Activated T-helper 2 cell treated with anti-CD3 and anti-CD28 coated beads, Interferon-gamma antibody, Interleukin-2, Interleukin-4, amounts not matched to agents 10 μg/mL and 5 μg/mL and 100 μg/mL, durations not matched to agents 14 hours and 24 hours and 36 hours (primary cell): ENCODE measurements at regions not wholly inside any gene's neighbourhood (a gene's known extent, or its start where the extent isn't known, plus 50 kb on each side); places are given as distances from the start of the nearest gene placed in this dataset.

ENCODE experiments used
- DNase-seq: peaks from one replicate; pipeline ENCODE4 v3.0.0; 2021; ENCODE audit warnings: low spot score
- H3K27ac Mint-ChIP-seq: one replicate; pipeline ENCODE4 v1.8.0; 2021; ENCODE audit warnings: mixed read lengths
- H3K27me3 Mint-ChIP-seq: one replicate; pipeline ENCODE4 v1.8.0; 2021; ENCODE audit warnings: low read depth, mixed read lengths
- H3K36me3 Mint-ChIP-seq: one replicate; pipeline ENCODE4 v1.8.0; 2021; ENCODE audit warnings: low read depth, mixed read lengths
- H3K4me1 Mint-ChIP-seq: one replicate; pipeline ENCODE4 v1.8.0; 2021; ENCODE audit warnings: low read depth, mixed read lengths
- H3K4me3 Mint-ChIP-seq: one replicate; pipeline ENCODE4 v1.8.0; 2021; ENCODE audit warnings: low read depth, mild to moderate bottlenecking, moderate library complexity, mixed read lengths
- H3K9me3 Mint-ChIP-seq: one replicate; pipeline ENCODE4 v1.8.0; 2021; ENCODE audit warnings: mixed read lengths
- intact Hi-C: fragments of 100-400 bp; cut with micrococcal nuclease; formaldehyde crosslinking; loops from one replicate; pipeline ENCODE4 v1.15.1; 2023

DNA sequence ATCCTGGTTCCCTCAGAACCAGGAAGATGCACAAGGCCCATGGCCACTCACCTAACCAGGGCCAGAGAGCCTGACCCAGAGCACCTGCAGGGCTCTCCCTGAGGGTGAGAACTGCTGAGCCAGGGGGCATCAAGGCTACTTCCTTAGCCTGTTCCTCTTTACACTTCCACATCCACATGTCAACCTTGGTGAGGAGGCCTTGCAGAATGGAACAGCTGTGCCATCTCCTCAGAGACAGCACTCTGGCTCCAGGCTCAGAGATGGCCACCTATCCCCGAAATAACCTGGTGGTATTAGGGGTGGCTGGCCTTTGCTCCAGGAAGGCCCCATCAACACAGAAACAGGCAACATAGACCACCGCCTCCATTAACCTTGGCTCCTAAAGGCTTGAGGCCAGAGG is 473.0 kb downstream of the RPS24 start:
- intact Hi-C loops = no loop called here
- no peak overlapping the region for H3K4me3 Mint-ChIP-seq
- no peak for DNase-seq

DNA sequence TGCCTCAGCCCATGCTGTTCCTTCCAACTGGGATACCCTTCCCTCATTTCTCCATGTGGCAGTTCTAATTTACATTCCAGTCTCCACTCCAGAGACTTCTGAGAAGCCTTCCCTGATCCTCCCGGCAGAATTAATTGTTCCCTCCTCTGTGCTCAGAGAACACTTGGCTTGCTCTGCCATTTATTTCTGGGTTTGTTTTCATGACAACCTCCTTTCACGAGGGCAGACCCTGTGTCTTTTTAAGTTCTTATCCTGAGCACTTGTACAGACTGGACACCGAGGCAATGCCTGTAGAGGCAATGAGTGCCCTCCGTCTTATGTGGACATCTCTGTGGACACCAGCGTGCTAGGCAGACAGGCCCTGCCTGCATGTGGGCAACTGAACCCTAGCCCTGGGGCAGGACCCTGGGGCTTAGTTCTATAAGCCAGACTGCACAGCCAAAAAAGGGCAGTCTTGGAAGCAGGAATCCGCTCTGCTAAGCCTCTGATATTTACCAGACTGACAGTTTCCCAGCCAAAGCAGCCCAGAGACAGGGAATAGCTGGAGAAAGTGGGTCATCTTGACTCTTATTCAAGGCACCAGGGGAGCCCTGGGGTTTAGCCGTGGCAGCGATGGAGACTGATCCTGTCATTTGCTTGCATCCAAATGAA is 474.0 kb downstream of the RPS24 start:
- intact Hi-C loops = no loop called here
- DNase-seq = no peak
- H3K27me3 Mint-ChIP-seq = no peaks in the 10 kb centered on the region
- no peaks in the 10 kb centered on the region for H3K36me3 Mint-ChIP-seq
- H3K4me1 Mint-ChIP-seq = peaks cover 6% of the 10 kb centered on the region
- H3K4me3 Mint-ChIP-seq = no peak overlapping the region
- H3K27ac Mint-ChIP-seq = no peak overlapping the region
- H3K9me3 Mint-ChIP-seq = peaks cover 9% of the 10 kb centered on the region

More for the DNA sequence above, 473.0 kb downstream of the RPS24 start:
- Mint-ChIP-seq H3K4me1 (peaks cover 13% of the 10 kb centered on the region), H3K27ac (no peak overlapping the region), H3K9me3 (peaks cover 9% of the 10 kb centered on the region), H3K27me3 (no peaks in the 10 kb centered on the region), H3K36me3 (no peaks in the 10 kb centered on the region)

DNA sequence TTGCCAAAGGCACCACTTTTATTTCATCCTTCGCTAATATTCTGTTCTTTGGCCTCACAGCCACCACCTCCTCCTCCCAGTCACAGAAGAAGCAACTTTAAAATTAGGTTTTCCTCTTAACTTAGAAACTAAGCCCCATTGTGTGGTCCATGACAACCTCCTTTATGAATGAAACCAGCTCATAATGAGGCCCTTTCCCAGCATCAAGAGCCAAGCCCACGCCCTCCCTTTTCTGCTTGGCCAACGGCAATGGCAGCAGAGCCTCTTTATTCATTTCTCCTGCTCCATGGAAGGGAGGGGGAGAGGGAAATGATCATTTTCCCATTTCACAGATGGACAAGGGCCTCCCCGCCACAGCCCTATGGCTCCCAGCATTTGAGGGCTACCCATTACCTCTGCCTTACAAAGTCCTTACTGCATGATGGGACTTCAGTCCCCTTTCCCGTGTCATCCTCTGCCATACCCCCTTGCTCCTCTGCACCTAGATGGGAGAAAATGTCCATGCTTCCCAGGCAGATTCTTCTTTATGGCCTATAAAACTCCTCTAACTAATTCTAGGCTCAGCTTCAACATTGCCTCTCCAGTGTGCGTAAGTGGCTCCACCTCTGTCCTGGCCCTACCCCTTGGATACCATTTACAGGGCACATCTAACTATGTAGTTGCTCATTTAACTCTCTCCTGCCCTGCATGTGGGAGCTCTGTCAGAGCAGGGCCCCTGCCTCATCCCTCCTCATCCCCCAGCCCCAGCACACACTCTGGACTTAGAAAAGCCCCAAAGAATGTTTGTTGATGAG is 475.5 kb downstream of the RPS24 start:
- H3K9me3 Mint-ChIP-seq = peaks cover 9% of the 10 kb centered on the region
- no peaks in the 10 kb centered on the region for H3K27me3 Mint-ChIP-seq
- intact Hi-C loops = no loop called here
- H3K36me3 Mint-ChIP-seq = no peaks in the 10 kb centered on the region
- DNase-seq = no peak
- H3K4me3 Mint-ChIP-seq = no peak overlapping the region
- H3K27ac Mint-ChIP-seq = no peak overlapping the region
- peaks cover 6% of the 10 kb centered on the region for H3K4me1 Mint-ChIP-seq

DNA sequence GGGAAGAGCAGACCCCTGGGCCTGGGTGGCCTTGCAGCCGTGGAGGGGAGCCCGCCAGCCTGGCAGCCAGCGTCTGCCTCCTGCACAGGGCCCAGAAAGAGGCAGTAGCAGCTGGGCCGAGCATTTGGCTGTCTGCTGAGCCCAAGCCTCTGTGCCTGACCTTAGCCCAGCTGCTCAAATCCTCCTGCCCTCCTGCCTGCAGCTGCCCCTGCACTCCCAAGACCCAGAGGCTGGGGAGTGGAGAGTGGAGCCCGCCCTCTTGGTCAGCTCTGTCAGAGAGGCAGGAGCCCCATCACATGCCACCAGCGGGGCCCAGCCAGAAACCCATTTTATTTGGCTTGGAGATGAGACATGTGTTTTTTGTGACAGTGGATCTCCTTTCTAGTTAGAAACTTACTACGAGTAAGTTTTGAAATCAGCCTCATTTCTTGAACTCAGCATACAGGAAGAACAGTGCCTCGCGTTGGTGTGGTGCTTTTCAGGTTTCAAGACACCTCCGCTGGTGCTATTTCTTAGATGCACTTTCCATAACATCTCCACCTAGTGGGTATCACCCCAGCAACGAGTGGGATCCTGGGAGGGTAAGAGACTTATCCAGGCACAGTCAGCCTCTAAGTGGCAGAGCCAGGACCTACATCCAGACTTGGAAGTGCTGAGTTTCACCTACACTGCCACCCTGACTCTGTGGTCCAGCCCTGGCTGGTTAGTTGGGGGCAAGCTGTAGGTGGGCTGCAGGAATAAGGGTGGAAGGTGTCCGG is 477.1 kb downstream of the RPS24 start:
- Mint-ChIP-seq H3K27me3 (no peaks in the 10 kb centered on the region), H3K27ac (no peak overlapping the region), H3K36me3 (no peaks in the 10 kb centered on the region), H3K4me1 (no peaks in the 10 kb centered on the region), H3K4me3 (no peak overlapping the region), H3K9me3 (peaks cover 5% of the 10 kb centered on the region)
- no peak for DNase-seq
- intact Hi-C loops = no loop called here

DNA sequence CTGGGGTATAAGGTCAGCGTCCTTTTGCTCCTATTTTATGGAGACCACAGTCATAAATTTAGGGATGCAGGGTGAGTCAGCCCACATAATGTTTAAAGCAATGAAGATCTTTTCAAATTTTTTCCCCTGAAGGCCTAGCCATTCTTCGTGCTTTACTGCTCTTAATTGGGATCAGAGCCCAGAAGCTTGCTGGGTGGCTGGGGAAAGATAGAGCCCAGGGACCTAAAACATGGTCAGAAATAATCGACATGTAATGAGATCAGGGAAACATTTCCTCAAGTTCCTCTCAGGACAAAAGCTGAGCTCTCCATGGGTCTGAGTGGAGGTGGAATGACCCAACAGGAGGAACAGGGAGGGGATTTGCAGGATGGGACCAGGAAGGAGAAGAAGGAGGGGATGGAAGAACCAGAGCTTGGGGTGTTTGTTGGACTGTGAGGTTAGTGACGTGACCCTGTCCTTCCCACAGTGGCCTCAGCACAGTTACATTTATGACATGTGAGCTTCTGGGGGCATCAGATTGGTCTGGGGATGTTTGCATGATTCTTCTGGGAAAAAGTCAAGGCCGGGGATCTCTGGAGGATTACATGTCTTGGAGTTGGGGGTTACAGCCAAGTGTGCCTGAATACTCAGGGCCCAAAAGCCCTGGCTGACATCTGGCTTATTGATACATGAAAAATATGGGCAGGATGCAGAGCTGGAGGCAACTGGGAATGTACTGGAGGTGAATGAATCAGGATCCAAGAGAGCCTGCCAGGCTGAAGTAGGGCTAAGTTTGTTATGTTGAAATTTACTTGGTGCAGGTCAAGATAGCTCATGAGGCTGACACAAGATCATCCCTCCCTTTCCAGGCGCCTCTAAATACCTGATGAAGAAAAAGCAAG is 477.9 kb downstream of the RPS24 start:
- intact Hi-C loops = no loop called here
- Mint-ChIP-seq H3K9me3 (no peaks in the 10 kb centered on the region), H3K4me3 (no peak overlapping the region), H3K4me1 (no peaks in the 10 kb centered on the region), H3K27ac (no peak overlapping the region), H3K36me3 (no peaks in the 10 kb centered on the region), H3K27me3 (no peaks in the 10 kb centered on the region)
- no peak for DNase-seq

DNA sequence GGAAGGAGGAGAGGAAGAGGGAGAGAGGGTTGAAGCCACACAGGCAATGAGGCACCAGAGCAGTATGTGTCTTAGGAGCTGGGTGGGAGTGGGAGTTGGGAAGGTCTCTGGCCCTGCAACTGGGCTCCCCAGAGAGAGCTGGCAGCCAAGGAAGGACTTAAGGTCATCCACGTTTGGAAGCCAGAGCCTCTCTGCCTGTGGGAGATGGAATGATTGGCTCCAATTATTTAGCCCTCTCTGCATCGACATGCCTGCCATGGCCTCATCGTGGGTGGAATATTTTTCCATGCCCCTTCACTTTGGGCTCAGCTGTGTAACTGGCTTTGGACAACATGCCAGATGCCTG is 478.5 kb downstream of the RPS24 start:
- Mint-ChIP-seq H3K4me3 (no peak overlapping the region), H3K4me1 (no peaks in the 10 kb centered on the region), H3K9me3 (no peaks in the 10 kb centered on the region), H3K27me3 (no peaks in the 10 kb centered on the region), H3K36me3 (no peaks in the 10 kb centered on the region), H3K27ac (no peak overlapping the region)
- peak; percentile 1 for DNase-seq
- intact Hi-C loops = no loop called here

DNA sequence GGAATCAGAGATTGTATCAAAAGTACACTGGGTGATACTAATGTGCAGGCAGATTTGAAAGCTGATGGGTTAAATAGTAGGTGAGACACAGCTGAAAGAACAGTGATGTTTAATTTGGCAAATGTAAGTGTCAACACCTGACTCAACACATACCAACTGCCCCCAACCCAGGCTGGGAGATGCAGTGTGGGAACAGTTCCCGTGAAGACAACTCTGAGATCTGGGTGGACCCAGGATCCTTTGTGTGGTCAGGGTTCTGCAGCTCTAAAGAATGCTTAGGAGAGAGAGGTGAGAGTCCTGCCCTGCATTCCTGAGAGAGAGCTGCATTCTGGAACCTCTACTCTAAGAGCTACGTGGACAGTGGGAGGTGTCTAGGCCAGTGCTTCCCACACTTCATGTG is 479.7 kb downstream of the RPS24 start:
- Mint-ChIP-seq H3K36me3 (no peaks in the 10 kb centered on the region), H3K4me1 (no peaks in the 10 kb centered on the region), H3K27ac (no peak overlapping the region)

DNA sequence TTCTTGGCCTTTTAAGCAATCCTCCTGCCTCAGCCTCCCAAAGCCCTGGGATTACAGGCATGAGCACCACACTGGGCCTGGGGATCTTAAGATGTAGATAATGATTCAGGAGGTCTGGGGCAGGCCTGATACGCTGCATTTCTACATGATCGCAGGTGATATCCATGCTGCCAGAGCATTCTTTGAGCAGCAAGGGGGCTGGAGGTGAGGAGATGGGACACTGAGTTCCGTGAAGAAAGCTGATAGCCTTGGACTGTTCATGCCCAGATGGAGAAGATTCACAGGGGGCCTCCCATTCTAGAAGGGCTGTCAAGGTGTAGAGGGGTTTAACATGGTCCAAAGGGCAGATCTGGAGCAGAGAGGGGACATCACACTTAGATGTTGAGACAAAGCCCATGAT is 480.3 kb downstream of the RPS24 start:
- intact Hi-C loops = no loop called here
- H3K4me1 Mint-ChIP-seq = no peaks in the 10 kb centered on the region
- no peaks in the 10 kb centered on the region for H3K9me3 Mint-ChIP-seq

More for the DNA sequence above, 479.7 kb downstream of the RPS24 start:
- intact Hi-C loops = no loop called here
- no peak for DNase-seq
- H3K9me3 Mint-ChIP-seq = no peaks in the 10 kb centered on the region
- no peak overlapping the region for H3K4me3 Mint-ChIP-seq
- H3K27me3 Mint-ChIP-seq = no peaks in the 10 kb centered on the region

DNA sequence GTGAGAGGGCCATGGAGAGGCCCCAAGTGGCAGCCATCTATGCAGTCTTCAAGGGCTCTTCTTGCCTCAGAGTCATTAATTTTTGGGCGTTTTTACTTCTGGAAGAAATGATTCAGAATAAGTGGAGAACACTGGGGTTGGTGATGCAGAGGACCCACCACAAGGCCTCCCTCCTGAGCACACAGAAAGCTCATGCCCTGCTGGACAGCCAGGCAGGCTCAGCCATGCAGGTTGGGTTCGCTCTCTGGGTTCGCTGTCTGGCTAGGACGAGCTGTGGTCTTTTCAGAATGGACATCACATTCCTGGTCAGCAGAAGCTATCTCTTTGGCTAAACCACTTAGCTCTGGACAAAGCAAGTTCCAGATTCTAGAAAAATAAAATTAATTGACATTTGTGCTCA is 480.8 kb downstream of the RPS24 start:
- Mint-ChIP-seq H3K9me3 (no peaks in the 10 kb centered on the region), H3K27me3 (peaks cover 4% of the 10 kb centered on the region), H3K27ac (no peak overlapping the region), H3K36me3 (no peaks in the 10 kb centered on the region), H3K4me1 (no peaks in the 10 kb centered on the region), H3K4me3 (no peak overlapping the region)
- no peak for DNase-seq
- intact Hi-C loops = no loop called here

More for the DNA sequence above, 480.3 kb downstream of the RPS24 start:
- H3K36me3 Mint-ChIP-seq = no peaks in the 10 kb centered on the region
- H3K27me3 Mint-ChIP-seq = peaks cover 4% of the 10 kb centered on the region
- no peak overlapping the region for H3K27ac Mint-ChIP-seq
- no peak overlapping the region for H3K4me3 Mint-ChIP-seq
- no peak for DNase-seq

DNA sequence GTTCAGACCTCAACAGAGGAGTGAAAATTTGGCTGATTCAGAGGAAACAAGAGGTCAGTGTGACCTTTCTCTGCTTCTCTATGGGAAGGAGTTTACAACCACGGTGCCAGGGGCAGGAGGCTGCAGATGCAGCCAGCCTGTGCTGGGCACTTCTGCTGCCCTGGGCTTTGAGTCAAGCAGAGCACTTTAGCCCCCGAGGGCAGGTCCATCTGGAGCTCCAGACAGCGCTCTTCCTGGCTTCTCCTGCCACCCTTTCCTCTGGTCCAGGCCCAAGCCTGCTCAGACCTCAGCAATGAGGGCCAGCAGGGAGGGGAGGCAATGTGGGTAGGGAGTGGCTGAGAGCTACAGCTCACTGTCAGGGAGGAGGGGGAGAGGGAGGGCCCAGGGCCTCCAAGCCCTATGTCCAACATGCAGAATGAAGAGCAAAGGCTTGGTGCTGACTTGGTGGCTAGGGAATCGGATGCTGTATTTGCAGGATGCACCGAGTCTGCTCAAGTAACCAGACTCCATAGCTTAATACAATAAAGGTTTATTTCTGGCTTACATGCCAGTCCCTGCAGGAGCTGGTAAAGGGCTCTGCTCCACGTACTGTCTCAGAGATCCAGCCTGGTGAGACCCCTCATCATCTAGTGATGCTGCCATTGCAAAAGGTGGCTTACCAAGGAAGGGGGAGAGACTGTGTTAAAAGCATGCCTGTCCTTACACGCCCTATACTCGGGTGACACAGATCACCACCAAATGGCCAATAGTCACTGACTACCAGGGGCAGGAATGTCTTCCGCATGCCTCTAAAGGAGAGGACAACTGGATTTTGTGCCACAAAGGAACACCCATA is 481.6 kb downstream of the RPS24 start:
- intact Hi-C loops = no loop called here
- H3K4me3 Mint-ChIP-seq = no peak overlapping the region
- no peaks in the 10 kb centered on the region for H3K9me3 Mint-ChIP-seq
- H3K27me3 Mint-ChIP-seq = peaks cover 4% of the 10 kb centered on the region
- no peaks in the 10 kb centered on the region for H3K4me1 Mint-ChIP-seq
- H3K27ac Mint-ChIP-seq = no peak overlapping the region
- DNase-seq = no peak
- no peaks in the 10 kb centered on the region for H3K36me3 Mint-ChIP-seq

DNA sequence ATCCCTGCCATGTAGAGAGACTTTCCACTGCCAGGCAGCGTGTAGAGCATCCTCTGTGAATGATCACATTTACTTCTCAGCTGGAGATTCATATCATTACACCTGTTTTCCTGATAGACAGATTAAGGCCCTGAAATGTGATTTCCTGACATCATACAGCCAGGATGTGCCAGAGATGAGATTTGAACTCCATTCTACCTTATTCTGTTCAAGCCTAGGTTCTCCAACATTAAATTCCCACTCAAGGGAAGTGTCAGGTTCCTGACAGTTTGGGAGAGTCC is 482.1 kb downstream of the RPS24 start:
- Mint-ChIP-seq H3K27me3 (peaks cover 4% of the 10 kb centered on the region), H3K36me3 (no peaks in the 10 kb centered on the region), H3K4me3 (no peak overlapping the region), H3K27ac (no peak overlapping the region), H3K4me1 (no peaks in the 10 kb centered on the region), H3K9me3 (no peaks in the 10 kb centered on the region)
- intact Hi-C loops = no loop called here
- no peak for DNase-seq

DNA sequence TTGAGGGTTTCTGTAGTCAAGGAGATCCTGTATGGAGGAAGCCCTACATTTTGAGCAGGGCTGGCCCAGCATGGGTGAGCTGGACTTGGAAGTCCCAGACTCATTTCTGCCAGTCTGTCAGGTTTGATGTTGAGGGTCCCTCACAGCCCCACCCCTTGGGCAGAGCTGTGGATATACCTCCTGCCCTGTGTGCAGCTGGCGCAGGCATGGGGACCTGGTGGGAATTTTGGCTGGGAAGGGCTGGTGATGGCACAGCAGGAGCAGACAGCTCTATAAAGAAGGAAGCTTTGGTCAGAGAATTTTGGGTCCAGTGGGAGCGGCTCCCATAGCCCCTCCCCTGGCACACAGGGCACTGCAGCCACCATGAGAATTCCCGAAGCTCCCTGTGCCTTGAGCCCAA is 482.6 kb downstream of the RPS24 start:
- H3K4me3 Mint-ChIP-seq = no peak overlapping the region
- no peaks in the 10 kb centered on the region for H3K36me3 Mint-ChIP-seq
- intact Hi-C loops = no loop called here
- H3K9me3 Mint-ChIP-seq = no peaks in the 10 kb centered on the region
- H3K27me3 Mint-ChIP-seq = peaks cover 4% of the 10 kb centered on the region
- H3K27ac Mint-ChIP-seq = no peak overlapping the region
- no peaks in the 10 kb centered on the region for H3K4me1 Mint-ChIP-seq
- DNase-seq = no peak
